SK-N-MC (cell line): ENCODE measurements at regions not wholly inside any gene's neighbourhood (a gene's known extent, or its start where the extent isn't known, plus 50 kb on each side); places are given as distances from the start of the nearest gene placed in this dataset.

Source experiments
- EZH2 ChIP-seq: fragments of 200-600 bp; sonication (generic); IDR thresholded peaks from one replicate; pipeline ENCODE4 v1.6.1; 2017; ENCODE audit warnings: antibody characterized with exemption
- POLR2AphosphoS5 ChIP-seq: IDR thresholded peaks from 2 replicates; pipeline ENCODE4 v1.6.1; 2012; ENCODE audit warnings: mild to moderate bottlenecking, low read depth, low read length, borderline replicate concordance

- no peak for TF ChIP-seq EZH2
- TF ChIP-seq POLR2AphosphoS5 = no peak
Measured at GRCh38 chr5:3701694-3702093, 106.1 kb downstream of the IRX1 start.
